GM21390 (cell line): ENCODE measurements at regions not wholly inside any gene's neighbourhood (a gene's known extent, or its start where the extent isn't known, plus 50 kb on each side); places are given as distances from the start of the nearest gene placed in this dataset.
"Not testable (repeated sequence)": the region's sequence is repeated elsewhere in the genome, so short reads cannot be mapped to it uniquely, and the experiment has no call there.

Source experiments
- ATAC-seq: cut with Tn5 transposase; IDR thresholded peaks from one replicate; pipeline ENCODE4 v1.9.1; 2021; ENCODE audit not compliant: unreplicated experiment

GRCh38 chr16:76797457-76797856, 393.5 kb upstream of the MON1B start:
- no peak for ATAC-seq

GRCh38 chr16:76800196-76800595, 390.8 kb upstream of the MON1B start:
- ATAC-seq: no peak

DNA sequence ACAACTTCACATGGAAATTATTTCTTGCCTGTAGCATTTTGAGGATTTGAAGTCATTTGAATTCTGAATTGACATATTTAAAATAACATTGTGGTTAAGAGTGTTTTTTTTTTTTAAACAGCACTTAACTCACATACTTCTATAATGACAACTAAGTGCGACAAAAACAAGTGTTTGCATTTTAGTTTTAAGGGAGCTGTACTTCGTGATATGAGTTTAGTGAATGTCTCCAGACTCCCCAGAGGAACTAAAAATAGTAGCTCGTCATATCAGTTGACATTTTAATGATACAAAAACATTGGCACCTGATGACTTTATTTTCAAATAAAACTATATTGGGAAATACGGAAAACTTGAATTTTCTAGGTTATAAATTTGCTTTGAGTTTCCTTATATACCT, 389.6 kb upstream of the MON1B start:
- no peak for ATAC-seq

GRCh38 chr16:76816475-76816874, 374.5 kb upstream of the MON1B start:
- no peak for ATAC-seq

- ATAC-seq: no peak
These were observed 372.3 kb upstream of the MON1B start for GRCh38 chr16:76818606-76819181.

DNA sequence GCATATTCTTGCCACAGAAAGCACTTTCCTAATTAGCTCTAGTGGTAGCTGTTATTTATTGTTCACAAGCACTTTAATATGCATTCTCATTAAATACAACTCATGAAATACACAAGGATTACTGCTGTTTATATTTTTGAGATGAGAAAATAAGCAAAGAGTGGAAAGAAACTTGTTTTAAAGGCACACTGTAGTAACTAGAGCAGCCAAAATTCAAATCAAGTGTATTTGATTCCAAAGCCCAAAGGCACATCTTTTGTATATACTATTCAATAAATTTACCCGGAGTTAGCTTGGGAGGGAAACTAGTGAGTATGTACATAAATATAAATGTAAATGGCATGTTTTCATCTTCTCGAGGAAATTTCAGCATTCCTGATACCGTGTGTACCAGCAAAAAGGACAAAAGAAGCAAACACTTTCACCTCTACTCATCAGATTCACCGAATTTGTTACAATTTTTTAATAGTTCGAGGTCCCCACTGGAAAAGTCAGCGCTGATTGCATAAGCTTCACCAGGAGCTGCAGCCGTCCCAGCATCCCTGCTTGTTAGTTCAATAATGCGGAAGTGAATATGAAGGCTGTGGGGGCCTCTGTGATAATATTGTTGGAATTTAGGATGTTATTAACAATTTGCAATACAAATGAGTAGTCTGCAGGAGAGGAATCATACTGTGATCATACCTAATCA, 371.6 kb upstream of the MON1B start:
- ATAC-seq: no peak

DNA sequence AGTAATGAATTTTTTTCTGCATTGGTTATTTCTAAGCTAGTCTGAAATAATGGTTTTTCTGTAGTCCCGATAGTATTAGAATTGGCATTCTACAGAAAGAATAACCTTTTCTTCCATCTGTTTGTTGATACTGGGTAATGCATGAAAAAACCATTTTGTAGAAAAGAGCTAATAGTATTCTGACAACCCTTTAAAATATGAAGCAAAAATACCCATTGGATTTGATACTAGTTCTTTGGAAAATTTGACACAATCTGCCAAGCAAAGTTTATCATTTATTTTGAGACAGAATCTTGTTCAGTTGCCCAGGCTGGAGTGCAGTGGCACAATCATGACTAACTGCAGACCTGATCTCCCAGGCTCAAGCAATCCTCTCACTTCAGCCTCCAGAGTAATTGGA, 366.8 kb upstream of the MON1B start:
- ATAC-seq: no peak

DNA sequence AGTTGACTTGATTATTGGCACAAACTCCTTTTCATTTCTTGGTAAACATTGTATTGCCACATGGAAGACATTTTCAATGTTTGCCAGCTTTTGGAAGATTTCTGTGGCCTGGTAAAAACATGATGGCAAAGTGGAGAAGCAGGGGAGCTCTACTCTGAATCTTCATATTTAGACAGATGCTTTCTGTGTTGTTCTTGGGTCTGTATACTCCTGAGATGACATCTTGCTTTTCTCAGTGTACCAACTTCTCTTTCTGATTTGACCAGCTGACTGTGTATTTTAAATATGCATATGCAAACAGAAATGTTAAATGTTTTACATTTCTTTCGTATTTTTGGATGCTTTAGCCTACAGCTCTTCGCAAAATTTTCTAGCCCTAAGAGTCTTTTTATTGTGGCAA, 366.2 kb upstream of the MON1B start:
- no peak for ATAC-seq

GRCh38 chr16:76835339-76835738, 355.7 kb upstream of the MON1B start:
- no peak for ATAC-seq

GRCh38 chr16:76835779-76836300, 355.1 kb upstream of the MON1B start:
- no peak for ATAC-seq

GRCh38 chr16:76837872-76838271, 353.1 kb upstream of the MON1B start:
- no peak for ATAC-seq

DNA sequence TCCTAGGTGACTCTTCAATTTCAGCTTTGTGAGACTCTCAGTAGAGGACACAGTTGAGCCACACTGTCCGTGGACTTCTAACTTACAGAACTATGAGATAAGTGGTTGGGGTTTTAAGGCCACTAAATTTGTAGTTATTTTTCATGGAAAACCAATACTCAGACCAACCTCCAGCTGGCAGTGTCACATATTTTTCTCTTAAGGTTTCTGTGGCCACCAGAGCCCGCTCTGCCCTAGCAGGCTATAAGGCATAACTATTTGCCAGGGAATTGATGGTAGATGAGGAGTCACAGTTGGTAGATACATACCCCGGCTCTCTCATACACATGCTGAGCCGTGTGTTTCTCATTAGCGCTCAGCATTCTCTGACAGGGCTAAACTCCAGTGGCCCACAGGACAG, 336.8 kb upstream of the MON1B start:
- ATAC-seq: no peak

DNA sequence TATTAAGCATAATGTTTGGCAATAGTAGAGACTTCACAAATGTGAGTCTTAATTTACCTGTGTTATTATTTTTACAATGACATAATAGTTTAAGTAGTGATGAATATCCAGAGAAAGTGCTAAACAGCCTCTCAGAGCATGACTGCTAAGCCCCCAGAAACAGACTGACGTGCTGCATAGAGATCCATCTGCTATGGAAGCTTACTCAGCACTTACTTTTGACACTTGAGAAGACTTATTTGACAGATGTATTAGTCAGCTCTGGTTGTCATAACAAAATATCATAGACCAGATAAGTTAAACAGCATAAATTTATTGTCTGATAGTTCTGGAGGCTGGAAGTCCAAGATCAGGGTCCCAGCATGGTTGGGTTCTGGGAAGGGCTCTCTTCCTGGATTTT, 334.9 kb upstream of the MON1B start:
- ATAC-seq: no peak

DNA sequence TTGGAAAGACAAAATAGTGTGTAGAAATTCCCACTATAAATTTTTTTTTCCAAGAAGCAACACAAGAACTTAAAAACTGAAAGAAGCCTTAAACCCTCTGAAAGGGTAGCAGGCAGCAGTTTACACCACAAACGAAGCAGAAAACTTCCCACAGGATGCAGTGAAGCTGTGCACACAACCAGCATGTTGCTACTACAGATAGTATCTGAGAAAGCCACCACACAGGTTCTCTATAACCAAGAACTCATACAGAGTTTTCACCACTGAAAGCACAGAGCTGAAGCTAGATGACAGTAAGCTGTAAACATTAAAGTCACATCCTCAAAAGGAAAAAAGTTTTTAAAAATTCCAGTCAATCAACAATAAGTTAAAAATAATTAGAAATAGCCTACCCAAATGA, 333.6 kb upstream of the MON1B start:
- ATAC-seq: no peak

DNA sequence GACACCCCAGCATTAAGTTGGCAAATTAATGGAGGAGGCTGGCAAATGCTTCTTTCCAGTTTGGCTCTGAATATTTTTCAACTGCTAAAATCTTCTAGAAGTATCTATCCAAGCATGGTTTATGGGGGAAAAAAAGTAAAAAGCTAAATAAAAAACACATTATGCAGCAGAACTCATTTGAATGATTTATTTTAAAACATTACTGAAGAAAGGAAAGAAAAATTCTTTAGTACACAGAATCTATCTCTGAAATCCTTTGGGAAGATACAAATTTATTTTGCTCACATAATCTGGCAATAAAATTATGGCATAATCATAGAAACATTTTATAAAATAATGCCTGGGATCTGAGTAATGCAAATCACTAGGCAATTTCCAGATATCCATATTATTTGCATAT, 328.1 kb upstream of the MON1B start:
- no peak for ATAC-seq

GRCh38 chr16:76866994-76867393, 324.0 kb upstream of the MON1B start:
- no peak for ATAC-seq

GRCh38 chr16:76875898-76876297, 315.1 kb upstream of the MON1B start:
- no peak for ATAC-seq

GRCh38 chr16:76879420-76879819, 311.6 kb upstream of the MON1B start:
- ATAC-seq: no peak

DNA sequence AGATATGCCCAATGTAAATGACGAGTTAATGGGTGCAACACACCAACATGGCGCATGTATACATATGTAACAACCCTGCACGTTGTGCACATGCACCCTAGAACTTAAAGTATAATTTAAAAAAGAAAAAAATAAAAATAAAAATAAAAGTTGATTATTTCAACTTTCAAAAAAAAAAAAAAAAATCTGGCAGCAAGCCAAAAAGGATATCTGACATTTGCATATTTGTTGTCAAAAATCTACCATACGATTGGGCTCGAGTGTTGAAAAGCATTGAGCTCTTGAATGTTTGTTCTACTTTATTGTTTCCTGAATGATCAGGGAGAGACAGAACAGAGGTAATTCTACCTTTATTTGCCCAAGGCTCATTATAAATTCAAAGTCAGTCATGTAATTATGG, 310.5 kb upstream of the MON1B start:
- ATAC-seq: not testable (repeated sequence)

DNA sequence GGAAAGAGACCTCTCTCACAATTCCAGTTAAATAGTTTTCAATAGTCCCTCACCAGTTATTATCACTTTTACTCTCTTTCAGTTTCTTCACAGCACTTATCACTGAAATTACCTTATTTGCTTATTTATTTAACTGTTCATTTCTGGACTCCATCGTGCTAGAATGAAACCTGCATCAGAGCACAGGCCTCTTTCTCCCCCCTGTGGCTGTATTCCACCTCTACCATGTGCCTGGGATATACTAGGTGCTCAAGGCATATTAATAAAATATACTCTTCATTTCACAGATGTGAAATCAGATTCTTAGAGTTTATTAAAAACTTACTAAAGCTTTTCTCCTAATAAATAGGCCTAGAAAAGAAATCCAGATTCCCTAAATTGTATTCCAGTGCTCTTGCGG, 308.9 kb upstream of the MON1B start:
- no peak for ATAC-seq

- ATAC-seq: no peak
These were observed 307.9 kb upstream of the MON1B start for GRCh38 chr16:76883076-76883475.

GRCh38 chr16:76885776-76886537, 305.0 kb upstream of the MON1B start:
- ATAC-seq: no peak
